ENCODE measurements at regions not wholly inside any gene's neighbourhood (a gene's known extent, or its start where the extent isn't known, plus 50 kb on each side); places are given as distances from the start of the nearest gene placed in this dataset.

DNA sequence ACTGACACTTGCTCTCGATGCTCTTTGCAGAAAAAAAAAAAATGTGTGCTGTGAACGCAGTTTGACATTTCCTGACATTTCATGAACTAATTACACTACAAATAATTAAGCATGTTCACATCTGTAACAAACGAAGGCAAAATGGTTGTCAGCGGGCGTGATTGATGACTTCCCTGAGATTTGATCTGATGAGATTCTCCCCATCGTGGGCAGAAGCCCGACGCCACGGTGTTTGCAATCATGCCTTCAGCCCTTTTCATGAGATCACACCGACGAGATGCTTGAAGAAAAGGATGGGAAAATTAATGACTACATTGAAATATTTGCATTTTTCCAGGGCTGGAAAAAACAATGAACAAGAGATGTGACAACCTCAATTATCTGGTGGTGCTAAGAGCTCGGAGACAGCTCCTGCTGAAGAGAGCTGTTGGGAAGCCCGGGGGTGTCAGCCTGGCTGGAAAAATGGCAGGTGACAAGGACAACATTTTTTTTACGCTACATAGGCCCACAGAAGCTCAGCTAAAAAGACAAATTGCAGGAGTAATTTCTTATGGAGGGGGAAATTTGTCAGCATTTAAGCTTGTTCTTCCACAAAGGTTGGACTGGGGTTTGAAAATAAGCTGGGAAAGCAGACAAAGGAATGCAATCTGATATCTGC lies 259.4 kb upstream of the IRX3 start:
- H3K27ac ChIP-seq, result no peak overlapping the region
- no peaks in the 10 kb centered on the region for H3K36me3 ChIP-seq (ENCODE audit: low read depth)
- DNase-seq, result no peak
- H3K9ac ChIP-seq, result no peak overlapping the region
- 17 to 19% methylated on average over 14 of the region's 14 CpGs for WGBS, 2 experiments (ENCODE audit: low coverage in 1 of 2, low lambda C conversion rate in 2 of 2, missing lambda C conversion rate in 2 of 2)
- no peaks in the 10 kb centered on the region for H3K9me3 ChIP-seq (ENCODE audit: low read depth)
- H4K20me1 ChIP-seq (ENCODE audit: insufficient read depth), result no peaks in the 10 kb centered on the region
- no peaks in the 10 kb centered on the region for H3K4me1 ChIP-seq (ENCODE audit: insufficient read depth)
- H3K9me2 ChIP-seq (ENCODE audit: insufficient read depth), result no peaks in the 10 kb centered on the region
- no peak overlapping the region for H2AFZ ChIP-seq
- H3F3A ChIP-seq (ENCODE audit: insufficient read depth), result no peaks in the 10 kb centered on the region
- H3K27me3 ChIP-seq (replicated peaks; ENCODE audit: insufficient read depth), result peaks cover 40% of the 10 kb centered on the region
- TF ChIP-seq EZH2 (IDR thresholded peaks at IDR 0.05; ENCODE audit: insufficient read depth, poor library complexity, severe bottlenecking), result no peak
- TF ChIP-seq EZH2phosphoT487 (IDR thresholded peaks at IDR 0.05; ENCODE audit: insufficient read depth, low read depth), result no peak
- no peaks in the 10 kb centered on the region for H3K79me2 ChIP-seq (ENCODE audit: insufficient read depth)
- H3K4me2 ChIP-seq (ENCODE audit: unreplicated experiment), result no peak overlapping the region
- in situ Hi-C loops (cut with MboI), result no loop called here
- H3K4me3 ChIP-seq, result no peak overlapping the region

DNA sequence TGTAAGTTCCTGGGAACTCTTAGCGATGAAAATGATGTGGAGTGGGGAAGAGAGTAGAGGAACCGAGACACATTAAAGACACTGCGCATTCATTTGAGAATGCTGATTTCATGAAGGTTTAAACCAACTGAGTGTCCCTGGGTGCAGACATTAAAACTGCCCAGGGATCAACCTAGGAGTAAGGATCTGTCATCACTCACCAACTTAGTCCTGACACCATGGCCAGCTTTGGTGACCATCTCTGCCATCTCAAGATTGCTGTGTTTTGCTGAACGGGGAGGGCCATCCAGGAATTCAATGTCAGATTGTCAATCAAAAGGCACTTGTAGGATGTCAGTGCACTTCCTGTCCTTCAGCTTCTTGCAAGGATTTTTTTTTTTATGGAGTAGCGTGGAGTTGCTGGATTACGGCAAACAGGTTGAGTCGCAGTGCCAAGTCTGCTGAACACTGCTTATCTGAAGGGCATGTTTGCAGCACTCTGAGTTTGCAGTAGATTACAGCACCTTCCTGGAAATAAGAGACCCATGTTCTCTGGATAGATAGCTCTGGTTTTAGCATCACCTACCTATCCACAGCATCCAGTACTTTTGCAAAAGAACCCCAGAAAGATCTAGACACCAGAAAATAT lies 258.1 kb upstream of the IRX3 start:
- TF ChIP-seq EZH2 (IDR thresholded peaks at IDR 0.05; ENCODE audit: insufficient read depth, poor library complexity, severe bottlenecking), result no peak
- no peak for TF ChIP-seq EZH2phosphoT487 (IDR thresholded peaks at IDR 0.05; ENCODE audit: insufficient read depth, low read depth)
- Histone ChIP-seq H3F3A (ENCODE audit: insufficient read depth) (no peaks in the 10 kb centered on the region), H3K9me3 (ENCODE audit: low read depth) (no peaks in the 10 kb centered on the region), H3K79me2 (ENCODE audit: insufficient read depth) (no peaks in the 10 kb centered on the region), H3K4me1 (ENCODE audit: insufficient read depth) (no peaks in the 10 kb centered on the region), H3K27ac (no peak overlapping the region), H3K4me3 (no peak overlapping the region), H3K36me3 (ENCODE audit: low read depth) (no peaks in the 10 kb centered on the region), H3K9ac (no peak overlapping the region), H2AFZ (no peak overlapping the region), H3K4me2 (ENCODE audit: unreplicated experiment) (no peak overlapping the region), H3K9me2 (ENCODE audit: insufficient read depth) (no peaks in the 10 kb centered on the region), H4K20me1 (ENCODE audit: insufficient read depth) (no peaks in the 10 kb centered on the region), H3K27me3 (replicated peaks; ENCODE audit: insufficient read depth) (peaks cover 52% of the 10 kb centered on the region)
- WGBS, 2 experiments (ENCODE audit: low coverage in 1 of 2, low lambda C conversion rate in 2 of 2, missing lambda C conversion rate in 2 of 2), result 85 to 89% methylated on average over 7 of the region's 7 CpGs
- no peak for DNase-seq
- in situ Hi-C loops (cut with MboI), result no loop called here

GRCh38 chr16:54542805-54543505 lies 256.4 kb upstream of the IRX3 start:
- H3K27me3 ChIP-seq (replicated peaks; ENCODE audit: insufficient read depth), result peaks cover 58% of the 10 kb centered on the region
- no peaks in the 10 kb centered on the region for H3K79me2 ChIP-seq (ENCODE audit: insufficient read depth)
- H3K4me1 ChIP-seq (ENCODE audit: insufficient read depth), result peaks cover 7% of the 10 kb centered on the region
- H3F3A ChIP-seq (ENCODE audit: insufficient read depth), result no peaks in the 10 kb centered on the region
- H3K4me2 ChIP-seq (ENCODE audit: unreplicated experiment), result no peak overlapping the region
- WGBS, 2 experiments (ENCODE audit: low coverage in 1 of 2, low lambda C conversion rate in 2 of 2, missing lambda C conversion rate in 2 of 2), result 74 to 76% methylated on average over 13 of the region's 13 CpGs
- no peak overlapping the region for H2AFZ ChIP-seq
- H4K20me1 ChIP-seq (ENCODE audit: insufficient read depth), result no peaks in the 10 kb centered on the region
- no peak overlapping the region for H3K4me3 ChIP-seq
- H3K9me2 ChIP-seq (ENCODE audit: insufficient read depth), result no peaks in the 10 kb centered on the region
- in situ Hi-C loops (cut with MboI), result no loop called here
- no peak overlapping the region for H3K27ac ChIP-seq
- no peak for DNase-seq
- no peak overlapping the region for H3K9ac ChIP-seq
- TF ChIP-seq EZH2phosphoT487 (IDR thresholded peaks at IDR 0.05; ENCODE audit: insufficient read depth, low read depth) (no peak), EZH2 (IDR thresholded peaks at IDR 0.05; ENCODE audit: insufficient read depth, poor library complexity, severe bottlenecking) (no peak)
- H3K36me3 ChIP-seq (ENCODE audit: low read depth), result no peaks in the 10 kb centered on the region
- no peaks in the 10 kb centered on the region for H3K9me3 ChIP-seq (ENCODE audit: low read depth)

- DNase-seq, result no peak
- no peak for TF ChIP-seq EZH2 (IDR thresholded peaks at IDR 0.05; ENCODE audit: insufficient read depth, poor library complexity, severe bottlenecking)
- TF ChIP-seq EZH2phosphoT487 (IDR thresholded peaks at IDR 0.05; ENCODE audit: insufficient read depth, low read depth), result no peak
- no peaks in the 10 kb centered on the region for H3K36me3 ChIP-seq (ENCODE audit: low read depth)
- H3K27ac ChIP-seq, result no peak overlapping the region
- H3K4me3 ChIP-seq, result no peak overlapping the region
- H4K20me1 ChIP-seq (ENCODE audit: insufficient read depth), result no peaks in the 10 kb centered on the region
- peaks cover 8% of the 10 kb centered on the region for H3K4me1 ChIP-seq (ENCODE audit: insufficient read depth)
- 83% methylated on average over 15 of the region's 15 CpGs for WGBS, 2 experiments (ENCODE audit: low coverage in 1 of 2, low lambda C conversion rate in 2 of 2, missing lambda C conversion rate in 2 of 2)
- no peak overlapping the region for H3K4me2 ChIP-seq (ENCODE audit: unreplicated experiment)
- no peaks in the 10 kb centered on the region for H3K9me3 ChIP-seq (ENCODE audit: low read depth)
- no peak overlapping the region for H3K9ac ChIP-seq
- in situ Hi-C loops (cut with MboI), result no loop called here
- H3F3A ChIP-seq (ENCODE audit: insufficient read depth), result no peaks in the 10 kb centered on the region
- no peaks in the 10 kb centered on the region for H3K9me2 ChIP-seq (ENCODE audit: insufficient read depth)
- no peaks in the 10 kb centered on the region for H3K79me2 ChIP-seq (ENCODE audit: insufficient read depth)
- peaks cover 35% of the 10 kb centered on the region for H3K27me3 ChIP-seq (replicated peaks; ENCODE audit: insufficient read depth)
- H2AFZ ChIP-seq, result no peak overlapping the region
Measured at GRCh38 chr16:54540525-54541180, 254.1 kb upstream of the IRX3 start.

All from GM23248 (cell line).